D721Med (cell line): ENCODE measurements at regions not wholly inside any gene's neighbourhood (a gene's known extent, or its start where the extent isn't known, plus 50 kb on each side); places are given as distances from the start of the nearest gene placed in this dataset.
A peak's percentile ranks its signal among the peaks of the same experiment; 100 is the strongest.
"Not testable (repeated sequence)": the region's sequence is repeated elsewhere in the genome, so short reads cannot be mapped to it uniquely, and the experiment has no call there.

ENCODE experiments used
- DNase-seq: peaks from one replicate; pipeline ENCODE4 v3.0.0; 2011; ENCODE audit warnings: low spot score; ENCODE audit not compliant: insufficient read length
- FAIRE-seq: peaks from 2 replicates; lab custom pipeline; 2011; peaks lifted over from hg19 to GRCh38; lab: Jason Lieb, UNC
- TF ChIP-seq, protein P1 (sequence below): IDR thresholded peaks from 2 replicates; pipeline ENCODE4 v1.5.1; 2012; ENCODE audit warnings: mild to moderate bottlenecking, control low read depth; ENCODE audit not compliant: insufficient read depth; ENCODE audit errors: missing control alignments

DNA sequence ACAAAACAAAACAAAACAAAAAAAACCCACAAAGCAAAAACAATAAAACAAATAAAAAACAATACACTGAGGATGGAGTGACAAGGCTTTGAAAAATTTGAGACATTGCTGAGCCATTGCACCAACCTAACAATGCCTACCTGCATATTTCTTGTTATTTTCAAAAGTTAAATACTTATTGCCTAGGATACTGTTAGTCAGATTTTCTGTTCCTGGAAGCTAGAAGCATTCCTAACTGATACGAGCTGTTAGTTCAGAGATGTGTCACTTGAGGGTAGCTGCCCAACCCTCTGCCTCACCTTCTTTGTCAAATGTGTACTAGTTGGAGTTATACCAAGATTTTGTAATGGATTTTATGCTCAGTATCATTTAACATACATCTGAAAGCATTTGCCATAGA is 187.2 kb downstream of the TXNL1 start:
- no peak for DNase-seq
- no peak for FAIRE-seq
- TF ChIP-seq, protein P1, sequence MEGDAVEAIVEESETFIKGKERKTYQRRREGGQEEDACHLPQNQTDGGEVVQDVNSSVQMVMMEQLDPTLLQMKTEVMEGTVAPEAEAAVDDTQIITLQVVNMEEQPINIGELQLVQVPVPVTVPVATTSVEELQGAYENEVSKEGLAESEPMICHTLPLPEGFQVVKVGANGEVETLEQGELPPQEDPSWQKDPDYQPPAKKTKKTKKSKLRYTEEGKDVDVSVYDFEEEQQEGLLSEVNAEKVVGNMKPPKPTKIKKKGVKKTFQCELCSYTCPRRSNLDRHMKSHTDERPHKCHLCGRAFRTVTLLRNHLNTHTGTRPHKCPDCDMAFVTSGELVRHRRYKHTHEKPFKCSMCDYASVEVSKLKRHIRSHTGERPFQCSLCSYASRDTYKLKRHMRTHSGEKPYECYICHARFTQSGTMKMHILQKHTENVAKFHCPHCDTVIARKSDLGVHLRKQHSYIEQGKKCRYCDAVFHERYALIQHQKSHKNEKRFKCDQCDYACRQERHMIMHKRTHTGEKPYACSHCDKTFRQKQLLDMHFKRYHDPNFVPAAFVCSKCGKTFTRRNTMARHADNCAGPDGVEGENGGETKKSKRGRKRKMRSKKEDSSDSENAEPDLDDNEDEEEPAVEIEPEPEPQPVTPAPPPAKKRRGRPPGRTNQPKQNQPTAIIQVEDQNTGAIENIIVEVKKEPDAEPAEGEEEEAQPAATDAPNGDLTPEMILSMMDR, result no peak

DNA sequence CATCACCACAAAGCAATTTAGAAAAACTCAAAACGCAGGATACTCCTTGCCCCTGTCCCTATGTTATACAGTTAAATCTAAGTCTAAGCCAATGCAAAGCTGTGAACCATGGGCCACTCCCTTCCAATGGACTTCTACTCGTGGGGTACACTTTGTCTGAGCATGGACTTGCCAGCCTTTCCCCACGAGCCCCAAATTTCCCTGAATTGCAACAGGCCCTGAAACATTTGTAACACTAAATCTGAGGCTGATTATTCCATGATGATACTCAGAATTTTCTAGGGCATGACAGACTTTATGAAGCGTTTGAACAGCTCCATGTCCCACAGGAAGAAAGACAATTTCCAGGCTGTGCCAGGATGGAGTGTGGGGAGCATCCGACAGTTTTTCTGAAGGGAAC is 189.6 kb downstream of the TXNL1 start:
- FAIRE-seq (no peak), DNase-seq (no peak)
- TF ChIP-seq, protein P1, result no peak

DNA sequence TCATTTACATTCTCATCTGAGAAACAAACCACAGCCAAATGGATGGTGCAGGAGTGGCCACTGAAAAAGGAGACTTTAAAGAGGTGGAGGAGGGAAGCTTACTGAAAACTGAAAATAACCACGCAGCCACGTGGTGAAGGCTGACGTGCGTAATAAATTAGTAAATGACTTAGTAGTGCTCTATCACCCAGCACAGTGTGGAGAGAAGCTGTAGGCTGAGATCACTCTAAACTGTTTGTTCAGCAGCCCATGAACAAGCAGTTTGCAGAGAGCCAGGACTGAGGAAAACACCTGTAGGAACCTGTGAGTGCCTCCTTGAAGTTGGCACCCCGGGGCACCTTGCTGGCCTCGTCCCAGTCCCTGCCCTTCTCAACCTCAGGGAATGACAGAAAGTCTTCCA is 193.0 kb downstream of the TXNL1 start:
- FAIRE-seq, result no peak
- TF ChIP-seq, protein P1, result no peak
- DNase-seq, result no peak

DNA sequence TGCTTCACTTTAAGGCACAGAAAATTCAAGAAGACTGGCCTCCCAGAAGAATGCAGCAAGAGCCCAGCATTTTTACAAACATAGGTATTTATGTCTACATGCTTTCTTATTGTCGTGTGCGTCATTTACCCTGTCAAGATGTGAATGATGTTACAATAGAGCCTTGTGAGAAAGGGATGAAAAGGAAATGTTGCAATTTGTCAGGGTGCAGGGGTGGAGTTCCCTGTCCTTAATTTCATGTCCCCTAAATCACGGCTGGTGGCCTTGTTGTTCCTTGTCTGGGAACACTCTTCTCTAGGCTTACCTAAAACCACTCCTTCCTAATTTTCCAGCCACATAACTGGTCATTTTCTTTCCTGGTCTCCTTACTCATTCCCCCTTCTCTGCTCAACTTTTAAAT is 194.2 kb downstream of the TXNL1 start:
- no peak for DNase-seq

DNA sequence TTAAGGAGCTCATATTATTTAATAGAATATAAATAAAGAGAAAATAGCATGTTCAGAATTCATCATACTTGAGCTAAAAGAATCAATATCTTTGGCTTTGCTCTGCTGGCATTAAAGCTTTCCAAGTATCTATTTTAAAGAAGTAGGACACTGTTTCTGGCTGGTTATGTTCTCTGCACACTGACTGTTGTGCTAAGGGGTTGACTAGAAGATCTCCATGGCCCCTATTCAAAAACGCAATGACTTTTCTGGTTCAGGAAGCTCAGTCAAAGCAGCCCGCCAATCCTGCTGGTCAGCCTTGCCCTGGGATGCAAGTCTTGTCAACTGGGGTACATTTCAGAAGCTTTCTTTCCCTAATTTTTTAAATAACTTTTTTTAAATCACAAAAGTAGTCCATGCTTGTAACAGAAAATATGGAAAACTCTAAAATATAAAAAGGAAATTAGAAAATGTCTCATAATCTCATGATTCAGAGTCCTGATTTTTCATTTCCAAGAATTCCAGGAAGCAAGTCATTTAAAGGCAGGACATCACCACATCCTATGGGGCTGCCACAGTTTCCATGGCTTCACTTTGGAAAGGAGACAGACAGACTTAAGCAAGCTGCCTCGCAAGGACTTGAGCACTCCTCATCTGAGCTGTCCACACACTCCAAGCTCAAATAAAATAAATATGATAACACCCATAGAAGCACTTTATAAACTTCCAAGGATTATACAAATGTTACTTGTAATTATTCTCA is 195.1 kb downstream of the TXNL1 start:
- no peak for DNase-seq
- peak; percentile 95 for FAIRE-seq
- TF ChIP-seq, protein P1, result no peak

More for the DNA sequence above, 194.2 kb downstream of the TXNL1 start:
- TF ChIP-seq, protein P1, result no peak
- no peak for FAIRE-seq

DNA sequence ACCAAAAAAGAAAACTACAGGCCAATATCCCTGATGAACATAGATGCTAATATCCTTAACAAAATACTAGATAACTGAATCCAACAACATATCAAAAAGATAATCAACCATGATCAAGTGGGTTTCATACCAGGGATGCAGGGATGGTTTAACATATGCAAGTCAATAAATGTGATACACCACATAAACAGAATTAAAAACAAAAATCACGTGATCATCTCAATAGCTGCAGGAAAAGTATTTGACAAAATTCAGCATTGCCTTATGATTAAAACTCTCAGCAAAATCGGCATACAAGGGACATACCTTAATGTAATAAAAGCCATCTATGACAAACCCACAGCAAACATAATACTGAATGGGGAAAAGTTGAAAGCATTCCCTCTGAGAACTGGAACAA is 199.9 kb downstream of the TXNL1 start:
- FAIRE-seq, DNase-seq: not testable (repeated sequence)

DNA sequence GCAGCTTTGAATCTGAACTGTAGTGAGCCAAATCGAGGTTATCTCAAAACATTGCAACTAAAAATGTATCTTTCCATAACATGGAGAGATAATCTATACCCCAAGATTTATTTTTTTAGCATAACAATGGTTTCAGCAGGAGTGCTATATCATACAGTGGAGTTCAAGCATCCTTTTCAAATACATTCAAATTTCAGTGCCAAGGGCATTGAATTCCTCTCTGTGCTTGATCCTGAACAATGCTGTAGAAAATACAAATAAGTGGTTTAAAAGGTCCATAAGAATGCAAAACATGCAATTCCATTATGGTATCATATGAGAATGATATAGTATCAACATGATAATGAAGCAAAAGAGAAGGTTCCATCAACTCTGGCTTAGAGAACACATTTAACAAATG is 201.7 kb downstream of the TXNL1 start:
- DNase-seq, result no peak
- TF ChIP-seq, protein P1, result no peak
- FAIRE-seq, result peak; percentile 98

DNA sequence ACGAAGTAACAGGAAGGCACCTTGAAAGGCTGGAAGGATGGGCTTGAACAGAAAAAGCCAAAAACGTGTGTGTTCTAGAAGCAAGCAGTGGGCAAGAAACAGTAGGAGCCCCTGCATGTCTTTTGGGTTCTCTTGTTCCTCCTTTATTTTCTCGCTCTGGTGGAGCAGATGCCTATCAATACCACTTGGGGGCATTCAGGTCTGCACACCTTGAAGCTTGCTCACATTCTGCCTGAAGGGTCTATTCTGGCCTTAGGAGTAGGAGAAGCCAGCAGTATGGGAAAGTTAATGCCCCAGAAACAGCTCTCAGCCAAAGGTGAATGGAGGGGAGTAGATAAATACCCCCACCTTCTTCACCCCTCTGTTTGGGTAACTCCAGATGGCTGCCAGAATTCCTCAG is 204.5 kb downstream of the TXNL1 start:
- no peak for FAIRE-seq

More for the DNA sequence above, 204.5 kb downstream of the TXNL1 start:
- TF ChIP-seq, protein P1, result no peak
- DNase-seq, result no peak
